ENCODE measurements at regions not wholly inside any gene's neighbourhood (a gene's known extent, or its start where the extent isn't known, plus 50 kb on each side); places are given as distances from the start of the nearest gene placed in this dataset.

- TF ChIP-seq FOXK2 (IDR thresholded peaks at IDR 0.05): no peak
- TF ChIP-seq FOXA1 (IDR thresholded peaks at IDR 0.05): no peak
- TF ChIP-seq LEF1 (IDR thresholded peaks at IDR 0.05; ENCODE audit: borderline replicate concordance): no peak
- no peak for TF ChIP-seq SUZ12 (IDR thresholded peaks at IDR 0.05)
- no peak for TF ChIP-seq BHLHE40 (IDR thresholded peaks at IDR 0.05; ENCODE audit: borderline replicate concordance)
- TF ChIP-seq L3MBTL2 (conservative IDR thresholded peaks at IDR 0.05): 0 out of 2 replicates have a peak, but pooled peaks have one; percentile 2
- TF ChIP-seq SP1 (IDR thresholded peaks at IDR 0.05): no peak
- TF ChIP-seq NFRKB (IDR thresholded peaks at IDR 0.05): no peak
- no peak for TF ChIP-seq ELF4 (IDR thresholded peaks at IDR 0.05)
These were observed 116.7 kb upstream of the PRSS16 start for GRCh38 chr6:27130668-27131428.
